OCI-LY3 (cell line): ENCODE measurements at regions not wholly inside any gene's neighbourhood (a gene's known extent, or its start where the extent isn't known, plus 50 kb on each side); places are given as distances from the start of the nearest gene placed in this dataset.
"Not testable (repeated sequence)": the region's sequence is repeated elsewhere in the genome, so short reads cannot be mapped to it uniquely, and the experiment has no call there.

ENCODE experiments used
- EZH2phosphoT487 ChIP-seq: fragments of 200-600 bp; shearing (Covaris generic); IDR thresholded peaks from 2 replicates; pipeline ENCODE4 v1.6.1; 2018; ENCODE audit warnings: antibody characterized with exemption, mixed run types, low read depth
- TF ChIP-seq, protein P1 (sequence below): fragments of 200-600, 300-600 bp; sonication (generic); IDR thresholded peaks from 2 replicates; pipeline ENCODE4 v1.5.1; 2014; ENCODE audit warnings: antibody characterized with exemption, low read length, low read depth

GRCh38 chr15:101961765-101962164, 149.8 kb downstream of the OR4F15 start:
- TF ChIP-seq, protein P1, sequence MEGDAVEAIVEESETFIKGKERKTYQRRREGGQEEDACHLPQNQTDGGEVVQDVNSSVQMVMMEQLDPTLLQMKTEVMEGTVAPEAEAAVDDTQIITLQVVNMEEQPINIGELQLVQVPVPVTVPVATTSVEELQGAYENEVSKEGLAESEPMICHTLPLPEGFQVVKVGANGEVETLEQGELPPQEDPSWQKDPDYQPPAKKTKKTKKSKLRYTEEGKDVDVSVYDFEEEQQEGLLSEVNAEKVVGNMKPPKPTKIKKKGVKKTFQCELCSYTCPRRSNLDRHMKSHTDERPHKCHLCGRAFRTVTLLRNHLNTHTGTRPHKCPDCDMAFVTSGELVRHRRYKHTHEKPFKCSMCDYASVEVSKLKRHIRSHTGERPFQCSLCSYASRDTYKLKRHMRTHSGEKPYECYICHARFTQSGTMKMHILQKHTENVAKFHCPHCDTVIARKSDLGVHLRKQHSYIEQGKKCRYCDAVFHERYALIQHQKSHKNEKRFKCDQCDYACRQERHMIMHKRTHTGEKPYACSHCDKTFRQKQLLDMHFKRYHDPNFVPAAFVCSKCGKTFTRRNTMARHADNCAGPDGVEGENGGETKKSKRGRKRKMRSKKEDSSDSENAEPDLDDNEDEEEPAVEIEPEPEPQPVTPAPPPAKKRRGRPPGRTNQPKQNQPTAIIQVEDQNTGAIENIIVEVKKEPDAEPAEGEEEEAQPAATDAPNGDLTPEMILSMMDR, result not testable (repeated sequence)
- TF ChIP-seq EZH2phosphoT487, result not testable (repeated sequence)
